BLaER1 (cell line): ENCODE measurements at regions not wholly inside any gene's neighbourhood (a gene's known extent, or its start where the extent isn't known, plus 50 kb on each side); places are given as distances from the start of the nearest gene placed in this dataset.
A peak's percentile ranks its signal among the peaks of the same experiment; 100 is the strongest.

ENCODE experiments used
- H3K27ac ChIP-seq: shearing (Covaris generic); formaldehyde crosslinking; 2 replicates; pipeline ENCODE4 v1.8.1; 2022
- H3K27me3 ChIP-seq: shearing (Covaris generic); formaldehyde crosslinking; 2 replicates; pipeline ENCODE4 v1.8.1; 2022
- H3K36me3 ChIP-seq: shearing (Covaris generic); formaldehyde crosslinking; 2 replicates; pipeline ENCODE4 v1.8.1; 2022
- H3K4me1 ChIP-seq: shearing (Covaris generic); formaldehyde crosslinking; 2 replicates; pipeline ENCODE4 v1.8.1; 2022
- H3K4me2 ChIP-seq: shearing (Covaris generic); formaldehyde crosslinking; 2 replicates; pipeline ENCODE4 v1.8.1; 2022
- H3K4me3 ChIP-seq: shearing (Covaris generic); formaldehyde crosslinking; 2 replicates; pipeline ENCODE4 v1.8.1; 2022
- H3K9ac ChIP-seq: shearing (Covaris generic); formaldehyde crosslinking; 2 replicates; pipeline ENCODE4 v1.8.1; 2022
- H3K9me3 ChIP-seq: shearing (Covaris generic); formaldehyde crosslinking; 2 replicates; pipeline ENCODE4 v1.8.1; 2022
- H4K20me1 ChIP-seq: shearing (Covaris generic); formaldehyde crosslinking; 2 replicates; pipeline ENCODE4 v1.8.1; 2022
- Cebpa-rat ChIP-seq: shearing (Covaris generic); IDR thresholded peaks from 2 replicates; pipeline ENCODE4 v1.8.1; 2022

GRCh38 chr11:42524534-42525227 lies 787.1 kb upstream of the API5 start:
- H3K27ac ChIP-seq = no peak overlapping the region
- no peak for TF ChIP-seq Cebpa-rat
- no peaks in the 10 kb centered on the region for H3K9me3 ChIP-seq
- H3K36me3 ChIP-seq = no peaks in the 10 kb centered on the region
- H3K9ac ChIP-seq = no peak overlapping the region
- H3K4me3 ChIP-seq = no peak overlapping the region
- H3K4me2 ChIP-seq = peak overlapping the region; percentile 7; the same call in 1 of the 2 replicates
- no peaks in the 10 kb centered on the region for H4K20me1 ChIP-seq
- H3K27me3 ChIP-seq = no peaks in the 10 kb centered on the region
- peaks cover 4% of the 10 kb centered on the region; the same call in 1 of the 2 replicates for H3K4me1 ChIP-seq

DNA sequence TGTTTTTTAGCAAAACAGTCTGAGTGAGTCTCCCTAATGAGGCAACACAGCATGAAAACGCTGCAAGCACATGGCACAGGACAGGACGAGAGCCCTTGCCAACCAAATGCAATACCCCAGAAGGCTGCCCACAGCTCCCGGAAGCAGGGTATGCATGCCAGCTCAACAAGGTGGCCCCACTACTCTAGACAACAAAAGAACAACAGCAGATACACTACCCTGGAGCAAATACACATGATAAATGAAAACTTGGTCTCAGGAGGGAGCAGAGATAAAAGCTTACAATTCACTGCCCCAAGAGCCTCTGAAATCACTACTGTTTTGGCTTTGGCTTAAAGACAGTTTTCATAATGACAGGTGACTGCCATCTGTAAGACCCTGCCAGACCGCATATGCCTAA lies 785.4 kb upstream of the API5 start:
- Histone ChIP-seq H3K4me3 (no peak overlapping the region), H3K4me1 (peaks cover 4% of the 10 kb centered on the region; the same call in 1 of the 2 replicates), H4K20me1 (no peaks in the 10 kb centered on the region), H3K9me3 (no peaks in the 10 kb centered on the region), H3K9ac (no peak overlapping the region), H3K27me3 (no peaks in the 10 kb centered on the region), H3K36me3 (no peaks in the 10 kb centered on the region), H3K27ac (no peak overlapping the region), H3K4me2 (no peak overlapping the region)
- TF ChIP-seq Cebpa-rat = no peak

DNA sequence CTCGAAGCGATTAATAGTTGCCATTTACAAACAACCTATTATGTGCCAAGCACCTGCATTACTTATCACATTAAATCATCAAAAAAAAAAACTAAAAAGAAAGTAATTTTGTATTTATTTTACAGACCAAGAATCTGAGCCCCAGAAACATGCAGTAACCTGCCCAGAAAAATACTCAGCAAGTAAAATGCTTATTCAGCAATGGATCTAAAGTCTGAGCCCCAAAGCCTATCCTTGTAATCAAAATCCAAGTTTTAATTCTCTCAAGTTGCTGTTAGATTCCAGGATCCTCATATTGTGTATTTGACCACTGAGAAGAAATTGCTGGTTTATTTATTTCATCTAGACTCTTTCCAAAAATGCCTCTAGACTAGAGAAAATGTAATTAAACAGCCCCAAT lies 783.3 kb upstream of the API5 start:
- no peaks in the 10 kb centered on the region for H4K20me1 ChIP-seq
- H3K9me3 ChIP-seq = no peaks in the 10 kb centered on the region
- peaks cover 4% of the 10 kb centered on the region; the same call in 1 of the 2 replicates for H3K4me1 ChIP-seq
- H3K27me3 ChIP-seq = no peaks in the 10 kb centered on the region
- TF ChIP-seq Cebpa-rat = no peak
- H3K27ac ChIP-seq = no peak overlapping the region
- no peak overlapping the region for H3K4me3 ChIP-seq
- no peaks in the 10 kb centered on the region for H3K36me3 ChIP-seq
- no peak overlapping the region for H3K4me2 ChIP-seq
- no peak overlapping the region for H3K9ac ChIP-seq

- no peak overlapping the region for H3K4me3 ChIP-seq
- H3K27ac ChIP-seq = no peak overlapping the region
- H3K27me3 ChIP-seq = no peaks in the 10 kb centered on the region
- no peak overlapping the region for H3K9ac ChIP-seq
- no peak for TF ChIP-seq Cebpa-rat
- H3K4me2 ChIP-seq = no peak overlapping the region
- H3K36me3 ChIP-seq = no peaks in the 10 kb centered on the region
- H3K4me1 ChIP-seq = peaks cover 4% of the 10 kb centered on the region; the same call in 1 of the 2 replicates
- H4K20me1 ChIP-seq = no peaks in the 10 kb centered on the region
- H3K9me3 ChIP-seq = no peaks in the 10 kb centered on the region
These were observed 782.9 kb upstream of the API5 start for GRCh38 chr11:42528911-42529310.

DNA sequence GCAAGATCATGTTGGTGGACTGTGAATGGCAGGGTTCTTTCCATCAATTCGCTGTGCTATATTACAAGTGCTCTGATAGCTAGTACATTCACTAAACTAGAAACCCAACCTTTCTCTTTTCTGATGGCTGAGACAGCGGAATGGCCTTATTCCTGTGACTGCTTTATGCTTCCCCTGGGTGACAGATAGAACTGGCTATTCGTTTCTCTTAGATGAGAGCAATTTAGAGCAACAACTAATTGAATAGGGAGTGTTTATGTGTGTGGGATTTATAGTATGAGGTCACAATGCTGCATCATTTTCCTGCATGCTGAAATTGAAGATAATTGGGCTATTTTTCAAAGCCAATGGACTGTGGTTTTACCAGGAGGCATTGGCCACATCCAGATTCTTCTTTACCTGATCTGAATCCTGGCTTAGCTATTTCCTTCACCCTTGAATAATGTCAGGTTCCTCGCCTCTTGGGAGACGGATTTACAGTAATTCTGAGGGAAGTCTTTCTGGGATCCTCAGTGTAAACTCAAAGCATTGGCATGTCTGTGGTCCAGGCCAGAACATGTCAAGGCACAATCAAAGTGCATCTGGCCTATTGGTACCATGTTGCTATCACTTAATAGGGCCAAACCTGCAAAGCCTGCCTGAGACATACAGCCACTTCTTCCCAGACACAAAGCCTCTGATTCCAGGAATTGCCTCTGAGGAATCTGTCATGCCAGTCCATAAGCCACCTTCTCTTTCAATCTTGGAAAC lies 775.0 kb upstream of the API5 start:
- H3K9ac ChIP-seq = no peak overlapping the region
- no peaks in the 10 kb centered on the region for H3K9me3 ChIP-seq
- H3K4me3 ChIP-seq = no peak overlapping the region
- no peaks in the 10 kb centered on the region for H3K4me1 ChIP-seq
- no peaks in the 10 kb centered on the region for H4K20me1 ChIP-seq
- H3K4me2 ChIP-seq = no peak overlapping the region
- no peak overlapping the region for H3K27ac ChIP-seq
- H3K27me3 ChIP-seq = no peaks in the 10 kb centered on the region
- H3K36me3 ChIP-seq = no peaks in the 10 kb centered on the region
- TF ChIP-seq Cebpa-rat = no peak

- H3K36me3 ChIP-seq = no peaks in the 10 kb centered on the region
- no peak overlapping the region for H3K27ac ChIP-seq
- H3K4me1 ChIP-seq = no peaks in the 10 kb centered on the region
- no peaks in the 10 kb centered on the region for H3K9me3 ChIP-seq
- H3K27me3 ChIP-seq = no peaks in the 10 kb centered on the region
- no peaks in the 10 kb centered on the region for H4K20me1 ChIP-seq
- no peak for TF ChIP-seq Cebpa-rat
- H3K9ac ChIP-seq = no peak overlapping the region
- H3K4me2 ChIP-seq = no peak overlapping the region
- no peak overlapping the region for H3K4me3 ChIP-seq
These were observed 769.5 kb upstream of the API5 start for GRCh38 chr11:42542336-42542735.

- H3K4me3 ChIP-seq = no peak overlapping the region
- no peaks in the 10 kb centered on the region for H3K4me1 ChIP-seq
- no peaks in the 10 kb centered on the region for H3K9me3 ChIP-seq
- H3K27ac ChIP-seq = no peak overlapping the region
- no peaks in the 10 kb centered on the region for H4K20me1 ChIP-seq
- H3K27me3 ChIP-seq = no peaks in the 10 kb centered on the region
- no peak overlapping the region for H3K4me2 ChIP-seq
- H3K36me3 ChIP-seq = no peaks in the 10 kb centered on the region
- no peak overlapping the region for H3K9ac ChIP-seq
- no peak for TF ChIP-seq Cebpa-rat
These were observed 767.9 kb upstream of the API5 start for GRCh38 chr11:42543844-42544419.

DNA sequence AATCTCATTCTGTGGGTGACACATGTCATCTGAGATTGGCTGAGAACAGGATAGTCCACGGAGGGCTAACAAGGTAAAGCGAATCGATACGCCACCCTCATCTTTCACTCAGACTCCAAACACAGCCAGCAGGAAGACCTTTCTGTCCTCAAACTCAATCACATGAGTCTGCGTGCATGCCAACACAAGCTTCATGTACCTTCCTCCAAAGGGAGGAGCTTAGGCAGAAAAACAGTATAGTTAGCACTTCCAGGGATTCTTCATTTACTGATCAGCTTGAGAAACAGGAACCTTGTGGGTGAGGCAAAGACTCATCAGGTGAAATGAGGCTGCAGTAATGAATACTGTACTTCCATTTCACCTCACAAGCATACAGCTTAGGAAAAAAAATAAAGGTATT lies 767.1 kb upstream of the API5 start:
- Histone ChIP-seq H4K20me1 (no peaks in the 10 kb centered on the region), H3K27ac (no peak overlapping the region), H3K36me3 (no peaks in the 10 kb centered on the region), H3K4me1 (no peaks in the 10 kb centered on the region), H3K9ac (no peak overlapping the region), H3K4me3 (no peak overlapping the region), H3K4me2 (no peak overlapping the region), H3K27me3 (no peaks in the 10 kb centered on the region), H3K9me3 (no peaks in the 10 kb centered on the region)
- no peak for TF ChIP-seq Cebpa-rat

DNA sequence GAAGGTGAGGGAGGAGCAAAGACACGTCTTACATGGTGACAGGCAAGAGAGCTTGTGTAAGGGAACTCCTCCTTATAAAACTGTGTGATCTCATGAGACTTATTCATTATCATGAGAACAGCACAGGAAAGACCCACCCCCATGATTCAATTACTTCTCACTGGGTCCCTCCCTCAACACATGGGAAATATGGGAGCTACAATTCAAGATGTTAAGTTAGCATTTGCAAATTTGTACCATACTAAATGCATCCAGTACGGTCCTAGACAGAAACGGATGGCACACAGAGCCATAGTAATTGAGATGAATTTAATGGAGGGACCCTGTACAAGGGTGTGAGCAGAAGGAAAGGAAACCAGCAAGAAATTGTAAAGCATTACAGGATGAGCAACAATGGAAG lies 765.8 kb upstream of the API5 start:
- Histone ChIP-seq H3K27ac (no peak overlapping the region), H3K4me3 (no peak overlapping the region), H3K36me3 (no peaks in the 10 kb centered on the region), H3K9ac (no peak overlapping the region), H3K9me3 (no peaks in the 10 kb centered on the region), H3K27me3 (no peaks in the 10 kb centered on the region), H3K4me2 (no peak overlapping the region), H4K20me1 (no peaks in the 10 kb centered on the region), H3K4me1 (no peaks in the 10 kb centered on the region)
- TF ChIP-seq Cebpa-rat = no peak

DNA sequence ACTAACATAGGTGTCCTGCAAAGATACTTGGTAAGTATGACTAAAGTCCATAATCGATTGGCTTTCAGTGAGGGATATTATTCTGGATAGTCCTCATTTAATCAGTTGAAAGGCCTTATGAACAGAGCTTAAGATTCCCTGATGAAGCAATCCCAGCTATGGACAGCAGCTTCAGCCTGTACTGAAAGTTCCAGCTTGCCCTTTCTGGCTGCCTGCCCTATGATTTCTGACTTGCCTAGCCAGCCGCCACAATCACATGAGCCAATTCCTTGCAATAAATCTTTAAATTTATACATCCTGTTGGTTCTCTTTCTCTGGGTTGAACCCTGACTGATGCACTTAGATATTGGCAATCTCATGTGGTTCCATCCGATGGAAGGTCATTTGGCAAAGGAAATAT lies 759.0 kb upstream of the API5 start:
- TF ChIP-seq Cebpa-rat = no peak
- H3K4me3 ChIP-seq = no peak overlapping the region
- no peak overlapping the region for H3K27ac ChIP-seq
- H3K4me1 ChIP-seq = no peaks in the 10 kb centered on the region
- H3K9me3 ChIP-seq = no peaks in the 10 kb centered on the region
- H3K27me3 ChIP-seq = no peaks in the 10 kb centered on the region
- no peak overlapping the region for H3K9ac ChIP-seq
- H3K4me2 ChIP-seq = no peak overlapping the region
- no peaks in the 10 kb centered on the region for H4K20me1 ChIP-seq
- no peaks in the 10 kb centered on the region for H3K36me3 ChIP-seq
